ENCODE measurements at regions not wholly inside any gene's neighbourhood (a gene's known extent, or its start where the extent isn't known, plus 50 kb on each side); places are given as distances from the start of the nearest gene placed in this dataset.

GRCh38 chr11:116413301-116414242 lies 359.2 kb downstream of the BUD13 start:
- DNase-seq (ENCODE audit: low spot score): no peak

GRCh38 chr11:116412118-116412889 lies 360.5 kb downstream of the BUD13 start:
- DNase-seq (ENCODE audit: low spot score): no peak

GRCh38 chr11:116409238-116409637 lies 363.5 kb downstream of the BUD13 start:
- DNase-seq (ENCODE audit: low spot score): no peak

GRCh38 chr11:116406042-116406441 lies 366.7 kb downstream of the BUD13 start:
- DNase-seq (ENCODE audit: low spot score): no peak

GRCh38 chr11:116404462-116404798 lies 368.4 kb downstream of the BUD13 start:
- DNase-seq (ENCODE audit: low spot score): no peak

- no peak for DNase-seq (ENCODE audit: low spot score)
Observed at GRCh38 chr11:116403794-116404461, 368.9 kb downstream of the BUD13 start.

GRCh38 chr11:116400081-116400480 lies 372.7 kb downstream of the BUD13 start:
- DNase-seq (ENCODE audit: low spot score): no peak

- DNase-seq (ENCODE audit: low spot score): peak; percentile 10
Observed at GRCh38 chr11:116397602-116398084, 375.1 kb downstream of the BUD13 start.

GRCh38 chr11:116396331-116396730 lies 376.5 kb downstream of the BUD13 start:
- no peak for DNase-seq (ENCODE audit: low spot score)

GRCh38 chr11:116394022-116394421 lies 378.8 kb downstream of the BUD13 start:
- no peak for DNase-seq (ENCODE audit: low spot score)

- no peak for DNase-seq (ENCODE audit: low spot score)
Observed at GRCh38 chr11:116390963-116391362, 381.8 kb downstream of the BUD13 start.

- no peak for DNase-seq (ENCODE audit: low spot score)
Observed at GRCh38 chr11:116388146-116388545, 384.6 kb downstream of the BUD13 start.

GRCh38 chr11:116387641-116388040 lies 385.1 kb downstream of the BUD13 start:
- no peak for DNase-seq (ENCODE audit: low spot score)

- DNase-seq (ENCODE audit: low spot score): no peak
Observed at GRCh38 chr11:116386118-116386699, 386.6 kb downstream of the BUD13 start.

GRCh38 chr11:116384876-116385275 lies 387.9 kb downstream of the BUD13 start:
- no peak for DNase-seq (ENCODE audit: low spot score)

GRCh38 chr11:116384407-116384806 lies 388.4 kb downstream of the BUD13 start:
- no peak for DNase-seq (ENCODE audit: low spot score)

GRCh38 chr11:116379185-116379828 lies 393.5 kb downstream of the BUD13 start:
- no peak for DNase-seq (ENCODE audit: low spot score)

GRCh38 chr11:116376547-116376946 lies 396.2 kb downstream of the BUD13 start:
- DNase-seq (ENCODE audit: low spot score): no peak

- DNase-seq (ENCODE audit: low spot score): no peak
Observed at GRCh38 chr11:116376054-116376453, 396.7 kb downstream of the BUD13 start.

GRCh38 chr11:116375221-116375620 lies 397.6 kb downstream of the BUD13 start:
- DNase-seq (ENCODE audit: low spot score): no peak

GRCh38 chr11:116374085-116374484 lies 398.7 kb downstream of the BUD13 start:
- DNase-seq (ENCODE audit: low spot score): no peak
